Heart left ventricle (tissue), 16 donors: ENCODE measurements at regions not wholly inside any gene's neighbourhood (a gene's known extent, or its start where the extent isn't known, plus 50 kb on each side); places are given as distances from the start of the nearest gene placed in this dataset.
"Not testable (repeated sequence)": the region's sequence is repeated elsewhere in the genome, so short reads cannot be mapped to it uniquely, and the experiment has no call there.

Experiments used
- ATAC-seq, 4 donors: fragments of 200-7000 bp; cut with Tn5 transposase; one replicate each; pipeline ENCODE4 v1.9.1; 2020 to 2022; ENCODE audit warnings: moderate library complexity in 4 of 4, mild to moderate bottlenecking in 3 of 4, moderate number of reproducible peaks in 1 of 4
- DNase-seq, 5 donors: peaks; one replicate each; pipeline ENCODE4 v3.0.0-alpha.2; 2020
- H3K27ac ChIP-seq, 12 donors: fragments of 200-600 bp; sonication (generic) in 4 of 12; one replicate each; pipeline versions ENCODE4 v1.5.0 to v1.8.0; 2016 to 2022; ENCODE audit warnings: mild to moderate bottlenecking in 2 of 12
- H3K27me3 ChIP-seq, 9 donors: fragments of 200-600 bp; sonication (generic) in 2 of 9; one replicate each; pipeline versions ENCODE4 v1.5.1 to v1.8.0; 2016 to 2022; ENCODE audit warnings: mild to moderate bottlenecking in 3 of 9
- H3K36me3 ChIP-seq, 9 donors: fragments of 200-600 bp; sonication (generic) in 2 of 9; one replicate each; pipeline versions ENCODE4 v1.5.0 to v1.8.0; 2018 to 2022; ENCODE audit warnings: mild to moderate bottlenecking in 2 of 9
- H3K4me1 ChIP-seq, 12 donors: fragments of 200-600 bp; sonication (generic) in 4 of 12; one replicate each; pipeline versions ENCODE4 v1.5.0 to v1.8.0; 2016 to 2022; ENCODE audit warnings: mild to moderate bottlenecking in 3 of 12
- H3K4me3 ChIP-seq, 12 donors: fragments of 200-600 bp; sonication (generic) in 4 of 12; one replicate each; pipeline versions ENCODE4 v1.5.0 to v1.8.0; 2017 to 2022; ENCODE audit warnings: mild to moderate bottlenecking in 9 of 12, moderate library complexity in 4 of 12
- H3K9me3 ChIP-seq, 12 donors: fragments of 200-600 bp; sonication (generic) in 4 of 12; one replicate each; pipeline versions ENCODE4 v1.5.0 to v1.8.0; 2016 to 2022; ENCODE audit warnings: mild to moderate bottlenecking in 1 of 12
- POLR2A ChIP-seq, 2 donors: fragments of 450-650 bp; IDR thresholded peaks; one replicate each; pipeline ENCODE4 v1.6.1; 2017; ENCODE audit warnings: antibody characterized with exemption in 2 of 2, mild to moderate bottlenecking in 2 of 2, moderate library complexity in 2 of 2
- WGBS, 4 donors: extraction: QIAGEN DNeasy Blood & Tissue Kit in 2 of 4; methylation state at CpG; one replicate each; pipeline versions ENCODE4 v1.1.5 to v1.1.7; 2013 to 2018; 5-methylcytosine and 5-hydroxymethylcytosine counted together
- intact Hi-C, 10 donors: fragments of 100-400 bp; cut with DNase I; formaldehyde crosslinking; loops; one replicate each; pipeline versions ENCODE4 v1.11.1 to v1.14.2; 2022
- TF ChIP-seq, protein P1 (sequence below), 12 donors: fragments of 200-600 bp; sonication (generic) in 4 of 12; IDR thresholded peaks; one replicate each; pipeline versions ENCODE4 v1.5.0 to v1.8.0; 2018 to 2022; ENCODE audit warnings: antibody characterized with exemption in 12 of 12, mild to moderate bottlenecking in 5 of 12
- donor health status: ischemic (EF 13 %, LVEDD 7.1; RV severe dilation, severe dysfunction).
- donor health status: healthy with polysubstance abuse.
- donor health status: DM: no; HTN: yes; CAD: no.
- donor health status: DM: no; HTN: no; CAD: no.
- donor health status: ischemic (EF 25% LVEDD 6.9; RV normal size, moderate dysfunction).
- donor health status: ischemic (EF 25% LVEDD 5.7; RV mildly dilated, moderate dysfunction).
- donor health status: healthy.
- donor health status: DM: yes; HTN: yes; CAD: no.
- donor health status: ischemic (EF 35%, LVEDD 5.7; RV mildly dilated, moderate dysfunction).
- donor health status: nonischemic (EF 11% LVEDD 7.7; RV severe dilation, severe dysfunction).
- donor health status: DM: yes; HTN: yes; CAD: no.
- donor health status: PGD.
- donor health status: ischemic (EF 29% LVEDD 5.4; RV normal size, mild dysfunction).
- donor health status: nonischemic (EF 23%, LVEDD 6.1; RV moderate dilation, normal function).

DNA sequence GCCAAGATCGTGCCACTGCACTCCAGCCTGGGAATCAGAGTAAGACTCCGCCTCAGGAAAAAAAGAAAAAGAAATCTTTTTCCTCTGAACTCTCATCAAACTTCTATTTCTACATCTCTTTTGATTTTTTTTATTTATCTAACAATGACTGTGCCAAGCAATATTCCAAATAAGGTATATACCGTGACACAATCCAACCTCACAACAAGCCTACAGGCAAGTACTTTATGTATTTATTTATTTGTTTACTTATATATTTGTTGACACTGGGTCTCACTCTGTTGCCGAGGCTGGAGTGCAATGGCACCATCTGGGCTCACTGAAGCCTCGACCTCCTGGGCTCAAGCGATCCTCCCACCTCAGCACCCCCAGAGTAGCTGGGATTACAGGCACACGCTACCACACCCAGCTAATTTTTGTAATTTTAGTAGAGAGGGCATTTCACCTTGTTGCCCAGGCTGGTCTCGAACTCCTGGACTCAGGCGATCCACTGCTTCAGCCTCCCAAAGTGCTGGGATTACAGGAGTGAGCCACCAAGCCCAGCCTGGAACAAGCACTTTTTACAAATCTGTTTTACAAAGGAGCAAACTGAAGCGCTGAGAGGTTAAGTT is 94.9 kb upstream of the CHD2 start:
- H3K36me3 ChIP-seq, result no peaks in the 10 kb centered on the region
- H3K4me3 ChIP-seq, result no peak overlapping the region
- TF ChIP-seq, protein P1, sequence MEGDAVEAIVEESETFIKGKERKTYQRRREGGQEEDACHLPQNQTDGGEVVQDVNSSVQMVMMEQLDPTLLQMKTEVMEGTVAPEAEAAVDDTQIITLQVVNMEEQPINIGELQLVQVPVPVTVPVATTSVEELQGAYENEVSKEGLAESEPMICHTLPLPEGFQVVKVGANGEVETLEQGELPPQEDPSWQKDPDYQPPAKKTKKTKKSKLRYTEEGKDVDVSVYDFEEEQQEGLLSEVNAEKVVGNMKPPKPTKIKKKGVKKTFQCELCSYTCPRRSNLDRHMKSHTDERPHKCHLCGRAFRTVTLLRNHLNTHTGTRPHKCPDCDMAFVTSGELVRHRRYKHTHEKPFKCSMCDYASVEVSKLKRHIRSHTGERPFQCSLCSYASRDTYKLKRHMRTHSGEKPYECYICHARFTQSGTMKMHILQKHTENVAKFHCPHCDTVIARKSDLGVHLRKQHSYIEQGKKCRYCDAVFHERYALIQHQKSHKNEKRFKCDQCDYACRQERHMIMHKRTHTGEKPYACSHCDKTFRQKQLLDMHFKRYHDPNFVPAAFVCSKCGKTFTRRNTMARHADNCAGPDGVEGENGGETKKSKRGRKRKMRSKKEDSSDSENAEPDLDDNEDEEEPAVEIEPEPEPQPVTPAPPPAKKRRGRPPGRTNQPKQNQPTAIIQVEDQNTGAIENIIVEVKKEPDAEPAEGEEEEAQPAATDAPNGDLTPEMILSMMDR (IDR thresholded peaks at IDR 0.05), result no peak
- TF ChIP-seq POLR2A (IDR thresholded peaks at IDR 0.05), result no peak
- DNase-seq, result no peak
- H3K27me3 ChIP-seq, result no peaks in the 10 kb centered on the region
- intact Hi-C loops, result loop anchor here in 2 of 10 donors (5.0 to 10.0 kb wide), 2 partner anchors 97 to 190 kb away; partner anchors contain the start of gene CHD2 (in 1 of the 2)
- H3K27ac ChIP-seq, result peak overlapping the region in 5 of 12 donors; percentile 65 to 98 (median 84)
- WGBS, 4 donors, result 94 to 97% (median 94%) methylated on average over 10 of the region's 10 CpGs
- ATAC-seq, result no peak
- H3K4me1 ChIP-seq, result peaks cover 0 to 74% (median 17%) of the 10 kb centered on the region in 12 donors
- peaks cover 0 to 3% (median 0%) of the 10 kb centered on the region in 12 donors for H3K9me3 ChIP-seq

DNA sequence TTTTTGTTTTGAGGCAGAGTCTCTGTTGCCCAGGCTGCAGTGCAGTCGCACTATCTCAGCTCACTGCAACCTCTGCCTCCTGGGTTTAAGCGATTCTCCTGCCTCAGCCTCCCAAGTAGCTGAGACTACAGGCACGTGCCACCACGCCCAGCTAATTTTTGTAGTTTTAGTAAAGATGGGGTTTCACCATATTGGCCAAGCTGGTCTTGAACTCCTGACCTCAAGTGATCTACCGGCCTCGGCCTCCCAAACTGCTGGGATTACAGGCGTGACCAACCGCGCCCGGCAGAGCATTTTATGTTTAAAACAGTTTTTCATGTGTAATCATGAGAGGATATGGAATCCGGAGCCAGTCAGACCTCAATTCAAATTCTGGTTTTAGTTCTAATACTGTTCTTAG is 94.0 kb upstream of the CHD2 start:
- H3K27ac ChIP-seq, result peak overlapping the region in 2 of 12 donors; percentile 96 to 98
- DNase-seq, H3K36me3 ChIP-seq, H3K27me3 ChIP-seq, H3K4me3 ChIP-seq, H3K9me3 ChIP-seq, ATAC-seq: not testable (repeated sequence)
- WGBS, 4 donors, result 96 to 99% (median 98%) methylated on average over 11 of the region's 11 CpGs
- intact Hi-C loops, result loop anchor here in 2 of 10 donors (5.0 to 10.0 kb wide), 2 partner anchors 96 to 189 kb away; partner anchors contain the start of gene CHD2 (in 1 of the 2)
- peaks cover 0 to 83% (median 26%) of the 10 kb centered on the region in 12 donors for H3K4me1 ChIP-seq

DNA sequence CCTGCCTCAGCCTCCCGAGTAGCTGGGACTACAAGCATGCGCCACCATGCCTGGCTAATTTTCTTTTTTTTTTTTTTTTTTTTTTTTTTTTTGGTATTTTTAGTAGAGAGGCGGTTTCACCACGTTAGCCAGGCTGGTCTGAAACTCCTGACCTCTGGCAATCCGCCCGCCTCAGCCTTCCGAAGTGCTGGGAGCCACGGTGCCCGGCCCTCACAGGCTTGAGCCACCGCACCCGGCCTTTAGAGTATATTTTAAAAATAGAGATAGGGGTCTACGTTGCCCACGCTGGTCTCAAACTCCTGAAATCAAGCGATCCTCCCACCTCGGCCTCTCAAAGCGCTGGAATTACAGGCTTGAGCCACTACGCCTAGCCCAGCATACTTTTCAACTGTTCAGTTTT is 93.4 kb upstream of the CHD2 start:
- no peak for TF ChIP-seq POLR2A (IDR thresholded peaks at IDR 0.05)
- TF ChIP-seq, protein P1 (IDR thresholded peaks at IDR 0.05), result no peak
- peaks cover 3 to 83% (median 27%) of the 10 kb centered on the region in 12 donors for H3K4me1 ChIP-seq
- intact Hi-C loops, result loop anchor here in 2 of 10 donors (5.0 to 10.0 kb wide), 2 partner anchors 96 to 188 kb away; partner anchors contain the start of gene CHD2 (in 1 of the 2)

DNA sequence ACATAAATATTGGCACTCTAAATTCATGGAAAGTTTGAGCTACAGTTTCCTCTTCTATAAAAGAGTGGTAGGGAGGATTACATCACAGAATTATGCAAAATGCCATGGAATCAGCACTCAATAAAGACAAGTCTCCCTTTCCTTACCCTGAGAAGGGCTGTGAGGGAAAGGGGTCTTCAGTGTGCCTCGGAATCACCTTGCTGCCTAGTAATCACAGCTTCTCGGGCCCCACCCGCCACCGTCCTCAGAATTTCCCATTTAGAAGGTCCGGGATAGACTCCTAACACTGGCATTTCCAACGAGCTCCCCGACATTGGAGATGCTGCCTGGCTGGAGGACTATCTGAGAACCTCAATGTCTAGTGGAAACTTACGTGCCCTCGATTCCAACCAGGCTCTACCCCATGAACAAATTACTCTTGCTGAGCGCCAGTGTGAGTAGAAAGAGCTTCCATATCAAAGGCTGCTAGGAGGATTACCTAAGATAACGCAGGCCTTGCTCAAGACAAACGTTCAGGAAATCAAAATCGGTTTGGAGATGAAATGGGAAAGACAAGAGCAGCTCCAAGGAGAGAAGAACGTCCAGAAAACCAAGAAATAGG is 92.1 kb upstream of the CHD2 start:
- peak overlapping the region; percentile 34 to 80 (median 61) for H3K4me3 ChIP-seq
- ATAC-seq, result no peak
- no peaks in the 10 kb centered on the region for H3K27me3 ChIP-seq
- intact Hi-C loops, result loop anchor here in 7 of 10 donors (2.0 to 10.0 kb wide), 5 partner anchors 75 to 187 kb away; partner anchors contain the start of gene CHD2 (in 1 of the 7)
- H3K36me3 ChIP-seq, result no peaks in the 10 kb centered on the region
- H3K4me1 ChIP-seq, result peaks cover 3 to 75% (median 27%) of the 10 kb centered on the region in 12 donors
- 43 to 58% (median 53%) methylated on average over 14 of the region's 14 CpGs for WGBS, 4 donors
- no peaks in the 10 kb centered on the region for H3K9me3 ChIP-seq
- TF ChIP-seq, protein P1 (IDR thresholded peaks at IDR 0.05), result no peak
- peak in 1 of 2 donors; percentile 6 for TF ChIP-seq POLR2A (IDR thresholded peaks at IDR 0.05)
- no peak for DNase-seq
- H3K27ac ChIP-seq, result peak overlapping the region; percentile 90 to 100 (median 98)

More for the DNA sequence above, 93.4 kb upstream of the CHD2 start:
- DNase-seq, result no peak
- WGBS, 4 donors, result 82 to 85% (median 84%) methylated on average over 16 to 17 of the region's 17 CpGs
- Histone ChIP-seq H3K36me3 (no peaks in the 10 kb centered on the region), H3K9me3 (no peaks in the 10 kb centered on the region), H3K27ac (peak overlapping the region in 2 of 12 donors; percentile 98 to 99), H3K27me3 (no peaks in the 10 kb centered on the region), H3K4me3 (no peak overlapping the region)
- ATAC-seq, result no peak
